Fibroblast of lung (primary cell): ENCODE measurements at regions not wholly inside any gene's neighbourhood (a gene's known extent, or its start where the extent isn't known, plus 50 kb on each side); places are given as distances from the start of the nearest gene placed in this dataset.

Source experiments
- DNase-seq, 2 donors: peaks; one replicate each; pipeline versions ENCODE4 v3.0.0 to v3.0.0-alpha.2; 2010; ENCODE audit warnings: low read depth in 2 of 2
- H2AFZ ChIP-seq: 2 replicates; pipeline ENCODE4 v1.5.1; 2012; ENCODE audit warnings: low read length, control low read depth, inconsistent platforms
- H3K27ac ChIP-seq: 2 replicates; pipeline ENCODE4 v1.5.1; 2011; ENCODE audit warnings: low read length, control low read depth; ENCODE audit not compliant: insufficient read depth
- H3K27me3 ChIP-seq: 2 replicates; pipeline ENCODE4 v1.5.1; 2011; ENCODE audit warnings: mild to moderate bottlenecking, low read length; ENCODE audit not compliant: control insufficient read depth, insufficient read depth
- H3K36me3 ChIP-seq: 2 replicates; pipeline ENCODE4 v1.5.1; 2011; ENCODE audit warnings: low read length; ENCODE audit not compliant: control insufficient read depth, insufficient read depth
- H3K4me1 ChIP-seq: 2 replicates; pipeline ENCODE4 v1.5.1; 2011; ENCODE audit warnings: low read length; ENCODE audit not compliant: control insufficient read depth, insufficient read depth; ENCODE audit errors: extremely low read depth
- H3K4me2 ChIP-seq: 2 replicates; pipeline ENCODE4 v1.5.1; 2011; ENCODE audit warnings: low read length, control low read depth; ENCODE audit not compliant: insufficient read depth; ENCODE audit errors: extremely low read depth
- H3K4me3 ChIP-seq, 4 experiments: fragments of 200-600 bp in 1 of 4; sonication (generic) in 1 of 4; replicated peaks in 1 of 4; 2 replicates each; pipeline ENCODE4 v1.5.1; 2011 to 2016; ENCODE audit warnings: low read length in 4 of 4, low read depth in 3 of 4, mild to moderate bottlenecking in 3 of 4, control low read depth in 2 of 4, inconsistent platforms in 1 of 4, mixed read lengths in 1 of 4; ENCODE audit not compliant: insufficient read depth in 1 of 4; ENCODE audit errors: control extremely low read depth in 1 of 4
- H3K79me2 ChIP-seq: 2 replicates; pipeline ENCODE4 v1.5.1; 2012; ENCODE audit warnings: mild to moderate bottlenecking, low read length, inconsistent platforms; ENCODE audit not compliant: control insufficient read depth, insufficient read depth
- H3K9ac ChIP-seq: 2 replicates; pipeline ENCODE4 v1.5.1; 2011; ENCODE audit warnings: mild to moderate bottlenecking, low read length, control low read depth; ENCODE audit not compliant: insufficient read depth
- H3K9me3 ChIP-seq: 2 replicates; pipeline ENCODE4 v1.5.1; 2012; ENCODE audit warnings: low read depth, low read length; ENCODE audit not compliant: control insufficient read depth, insufficient read depth
- H4K20me1 ChIP-seq: 2 replicates; pipeline ENCODE4 v1.5.1; 2011; ENCODE audit warnings: low read length; ENCODE audit not compliant: control insufficient read depth, insufficient read depth; ENCODE audit errors: extremely low read depth
- CTCF ChIP-seq, 2 donors: IDR thresholded peaks in 1 of 2; conservative IDR thresholded peaks in 1 of 2; 1 replicate in 1 of 2; 2 replicates in 1 of 2; pipeline ENCODE4 v1.5.1; 2011 to 2012; ENCODE audit warnings: low read length in 2 of 2, control low read depth in 1 of 2, inconsistent platforms in 1 of 2, low read depth in 1 of 2, mild to moderate bottlenecking in 1 of 2
- EZH2 ChIP-seq: IDR thresholded peaks from 2 replicates; pipeline ENCODE4 v1.5.1; 2012; ENCODE audit warnings: low read length, control low read depth, mild to moderate bottlenecking; ENCODE audit errors: missing control alignments

GRCh38 chr22:47446821-47447810, 684.7 kb downstream of the TBC1D22A start:
- H4K20me1 ChIP-seq = no peaks in the 10 kb centered on the region
- H3K4me3 ChIP-seq = no peak overlapping the region
- no peak overlapping the region for H2AFZ ChIP-seq
- no peak overlapping the region for H3K4me2 ChIP-seq
- no peaks in the 10 kb centered on the region for H3K79me2 ChIP-seq
- no peaks in the 10 kb centered on the region for H3K4me1 ChIP-seq
- no peaks in the 10 kb centered on the region for H3K36me3 ChIP-seq
- no peak overlapping the region for H3K9ac ChIP-seq
- no peak overlapping the region for H3K27ac ChIP-seq
- no peaks in the 10 kb centered on the region for H3K9me3 ChIP-seq
- no peak for DNase-seq
- no peaks in the 10 kb centered on the region for H3K27me3 ChIP-seq
- TF ChIP-seq EZH2 = no peak
- TF ChIP-seq CTCF (conservative IDR thresholded peaks at IDR 0.05 in 1 of 2, IDR thresholded peaks at IDR 0.05 in 1 of 2; ENCODE audit: low read depth in 1 of 2, low read length in 2 of 2) = no peak

- Histone ChIP-seq H3K4me1 (no peaks in the 10 kb centered on the region), H3K36me3 (no peaks in the 10 kb centered on the region), H3K79me2 (no peaks in the 10 kb centered on the region), H3K9ac (no peak overlapping the region), H3K9me3 (no peaks in the 10 kb centered on the region), H3K27me3 (no peaks in the 10 kb centered on the region), H2AFZ (no peak overlapping the region), H3K4me3 (no peak overlapping the region), H4K20me1 (no peaks in the 10 kb centered on the region), H3K27ac (no peak overlapping the region), H3K4me2 (no peak overlapping the region)
- DNase-seq = no peak
- TF ChIP-seq CTCF (conservative IDR thresholded peaks at IDR 0.05 in 1 of 2, IDR thresholded peaks at IDR 0.05 in 1 of 2; ENCODE audit: low read depth in 1 of 2, low read length in 2 of 2) (no peak), EZH2 (no peak)
These were observed 683.9 kb downstream of the TBC1D22A start for GRCh38 chr22:47446331-47446730.

- Histone ChIP-seq H3K36me3 (no peaks in the 10 kb centered on the region), H3K79me2 (no peaks in the 10 kb centered on the region), H3K27me3 (no peaks in the 10 kb centered on the region), H3K9me3 (no peaks in the 10 kb centered on the region), H4K20me1 (no peaks in the 10 kb centered on the region), H3K27ac (no peak overlapping the region), H2AFZ (no peak overlapping the region), H3K4me3 (no peak overlapping the region), H3K4me2 (no peak overlapping the region), H3K9ac (no peak overlapping the region), H3K4me1 (no peaks in the 10 kb centered on the region)
- no peak for DNase-seq
- TF ChIP-seq EZH2 (no peak), CTCF (conservative IDR thresholded peaks at IDR 0.05 in 1 of 2, IDR thresholded peaks at IDR 0.05 in 1 of 2; ENCODE audit: low read depth in 1 of 2, low read length in 2 of 2) (no peak)
These were observed 683.4 kb downstream of the TBC1D22A start for GRCh38 chr22:47445716-47446290.
